ENCODE measurements at regions not wholly inside any gene's neighbourhood (a gene's known extent, or its start where the extent isn't known, plus 50 kb on each side); places are given as distances from the start of the nearest gene placed in this dataset.
"Not testable (repeated sequence)": the region's sequence is repeated elsewhere in the genome, so short reads cannot be mapped to it uniquely, and the experiment has no call there.

GRCh38 chr5:179462040-179462439 is 88.3 kb upstream of the RUFY1 start:
- no peak for DNase-seq (ENCODE audit: low read depth, low spot score)
- CTCF ChIA-PET, result no interaction called here
- TF ChIP-seq CTCF (IDR thresholded peaks at IDR 0.05; ENCODE audit: insufficient read depth, low read length, missing control alignments), result no peak

GRCh38 chr5:179461576-179461975 is 88.8 kb upstream of the RUFY1 start:
- TF ChIP-seq CTCF (IDR thresholded peaks at IDR 0.05; ENCODE audit: insufficient read depth, low read length, missing control alignments), result no peak
- no peak for DNase-seq (ENCODE audit: low read depth, low spot score)
- no peak overlapping the region for H3K4me3 ChIP-seq (ENCODE audit: low read depth, low read length)
- ChIA-PET POLR2A (no interaction called here), CTCF (no interaction called here)

More at GRCh38 chr5:179462040-179462439, 88.3 kb upstream of the RUFY1 start:
- POLR2A ChIA-PET, result no interaction called here
- no peak overlapping the region for H3K4me3 ChIP-seq (ENCODE audit: low read depth, low read length)

- no peak for TF ChIP-seq CTCF (IDR thresholded peaks at IDR 0.05; ENCODE audit: insufficient read depth, low read length, missing control alignments)
- POLR2A ChIA-PET, result no interaction called here
- DNase-seq (ENCODE audit: low read depth, low spot score), result no peak
- CTCF ChIA-PET, result no interaction called here
- no peak overlapping the region for H3K4me3 ChIP-seq (ENCODE audit: low read depth, low read length)
Measured at GRCh38 chr5:179459771-179460170, 90.6 kb upstream of the RUFY1 start.

- CTCF ChIA-PET, result no interaction called here
- no peak overlapping the region for H3K4me3 ChIP-seq (ENCODE audit: low read depth, low read length)
- POLR2A ChIA-PET, result no interaction called here
- TF ChIP-seq CTCF (IDR thresholded peaks at IDR 0.05; ENCODE audit: insufficient read depth, low read length, missing control alignments), result no peak
- no peak for DNase-seq (ENCODE audit: low read depth, low spot score)
Measured at GRCh38 chr5:179457612-179458011, 92.7 kb upstream of the RUFY1 start.

GRCh38 chr5:179456075-179456474 is 94.3 kb upstream of the RUFY1 start:
- CTCF ChIA-PET, result interaction anchor here (0.6 kb wide), 1 partner anchor 289 kb away, joined by 3 read pairs; no protein-coding TSS in a partner anchor
- H3K4me3 ChIP-seq (ENCODE audit: low read depth, low read length); POLR2A ChIA-PET; DNase-seq (ENCODE audit: low read depth, low spot score): not testable (repeated sequence)

- CTCF ChIA-PET, result no interaction called here
- DNase-seq (ENCODE audit: low read depth, low spot score), result no peak
- no peak for TF ChIP-seq CTCF (IDR thresholded peaks at IDR 0.05; ENCODE audit: insufficient read depth, low read length, missing control alignments)
- no peak overlapping the region for H3K4me3 ChIP-seq (ENCODE audit: low read depth, low read length)
- POLR2A ChIA-PET, result no interaction called here
Measured at GRCh38 chr5:179455320-179455719, 95.0 kb upstream of the RUFY1 start.

- H3K4me3 ChIP-seq (ENCODE audit: low read depth, low read length), result no peak overlapping the region
- ChIA-PET POLR2A (no interaction called here), CTCF (no interaction called here)
- DNase-seq (ENCODE audit: low read depth, low spot score), result no peak
- TF ChIP-seq CTCF (IDR thresholded peaks at IDR 0.05; ENCODE audit: insufficient read depth, low read length, missing control alignments), result no peak
Measured at GRCh38 chr5:179454356-179454755, 96.0 kb upstream of the RUFY1 start.

Measured in AG04449 (cell line).